DLD1 (cell line): ENCODE measurements at regions not wholly inside any gene's neighbourhood (a gene's known extent, or its start where the extent isn't known, plus 50 kb on each side); places are given as distances from the start of the nearest gene placed in this dataset.

Experiments
- in situ Hi-C: cut with HindIII; loops from 2 replicates; pipeline ENCODE4 v1.10.0; 2017; ENCODE audit warnings: low sequenced_read_pairs

DNA sequence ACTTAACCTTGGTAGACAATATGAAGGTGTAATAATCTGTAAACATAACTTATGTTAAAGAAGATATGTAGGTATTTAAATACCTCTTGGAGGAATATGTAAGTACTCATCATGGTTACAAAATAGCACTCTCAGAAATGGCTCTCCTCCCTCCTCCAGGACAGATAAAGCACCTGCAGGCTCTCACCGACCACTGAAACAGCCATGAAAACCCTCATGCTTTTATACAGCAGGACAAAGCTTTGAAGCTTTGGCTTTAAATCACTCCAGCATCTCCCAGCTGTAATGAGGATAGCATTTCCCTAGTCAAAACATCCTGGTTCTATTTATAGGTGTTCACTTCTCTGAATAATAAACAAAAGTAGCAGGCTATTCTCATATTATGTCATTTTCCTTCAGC lies 69.1 kb upstream of the PMFBP1 start:
- in situ Hi-C loops: loop anchor here (25.0 kb wide), 1 partner anchor 221 kb away; no protein-coding TSS in a partner anchor

DNA sequence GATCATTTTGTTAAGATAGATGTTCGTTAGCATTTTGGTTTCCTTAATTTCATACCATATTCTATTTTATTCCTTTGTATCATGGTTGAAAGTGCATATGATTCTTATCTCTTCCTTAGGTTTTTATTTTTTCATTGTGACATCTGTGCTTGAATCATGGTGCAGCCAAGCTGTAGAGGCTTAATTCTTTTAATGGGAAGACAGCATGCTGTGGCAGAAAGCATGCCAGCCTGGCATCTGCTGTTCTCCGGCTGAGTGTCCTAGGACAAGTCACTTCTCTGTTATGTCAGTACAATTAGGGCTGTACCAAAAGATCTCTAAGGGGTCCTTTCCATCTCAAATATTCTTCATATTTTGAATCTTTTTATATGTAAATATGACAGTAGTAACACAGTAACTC lies 68.5 kb upstream of the PMFBP1 start:
- in situ Hi-C loops: loop anchor here (25.0 kb wide), 1 partner anchor 222 kb away; no protein-coding TSS in a partner anchor

DNA sequence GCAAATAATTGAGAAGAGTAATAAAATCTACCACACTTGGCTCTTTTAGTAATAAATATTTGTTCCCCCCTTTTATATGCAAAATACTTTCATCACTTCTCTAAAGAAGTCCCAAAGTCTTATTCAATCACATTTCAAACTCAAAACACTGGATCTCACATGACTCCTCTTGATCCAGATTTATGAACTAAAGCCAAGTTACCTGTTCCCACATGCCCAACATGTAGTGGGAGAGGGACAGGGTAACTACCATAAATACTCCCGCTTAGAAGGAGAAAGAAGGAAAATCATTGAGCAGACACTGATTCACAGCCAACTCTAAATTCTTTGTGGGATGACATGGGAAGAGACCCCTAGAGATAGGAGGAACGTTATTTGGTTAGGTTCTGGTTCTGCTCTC lies 64.9 kb upstream of the PMFBP1 start:
- in situ Hi-C loops: loop anchor here (25.0 kb wide), 1 partner anchor 225 kb away; no protein-coding TSS in a partner anchor

DNA sequence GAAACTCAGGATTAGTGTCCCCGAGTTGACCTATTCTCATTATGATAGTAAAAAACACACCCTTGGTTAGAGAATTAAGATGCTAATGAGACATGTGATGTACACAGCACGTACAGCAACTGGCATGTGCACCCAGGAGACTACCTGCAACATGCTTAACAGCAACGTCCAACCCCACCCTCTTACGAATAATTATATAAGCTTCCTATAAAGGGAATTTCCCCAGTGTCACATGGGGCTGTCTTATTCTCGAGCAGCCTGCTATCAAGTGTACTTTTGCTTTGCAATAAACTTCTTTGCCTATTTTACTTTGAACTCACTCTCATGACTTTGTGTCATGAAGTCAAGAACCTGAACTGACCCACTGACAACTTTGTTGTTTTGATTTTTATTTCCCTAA lies 62.4 kb upstream of the PMFBP1 start:
- in situ Hi-C loops: loop anchor here (25.0 kb wide), 1 partner anchor 228 kb away; no protein-coding TSS in a partner anchor

DNA sequence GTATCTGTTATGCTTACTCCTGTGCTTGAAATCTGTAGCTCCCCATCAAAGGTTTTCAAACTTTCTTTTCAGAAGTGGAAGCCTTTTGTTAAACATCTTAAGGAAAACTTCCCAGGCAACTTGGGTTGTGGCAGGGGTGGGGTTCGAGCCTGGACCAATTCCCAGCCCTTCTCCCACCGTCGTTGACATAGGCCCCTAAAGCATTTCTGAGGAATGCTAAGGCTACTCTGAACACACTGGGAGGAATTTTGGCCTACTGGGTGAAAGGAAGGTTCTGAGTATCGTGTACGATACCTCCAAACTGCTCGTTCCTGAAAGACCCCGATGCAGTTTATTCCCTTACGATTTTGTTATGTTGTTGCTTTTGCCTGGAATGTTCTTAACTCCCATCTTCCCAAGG lies 56.1 kb upstream of the PMFBP1 start:
- in situ Hi-C loops: loop anchor here (25.0 kb wide), 1 partner anchor 234 kb away; no protein-coding TSS in a partner anchor

DNA sequence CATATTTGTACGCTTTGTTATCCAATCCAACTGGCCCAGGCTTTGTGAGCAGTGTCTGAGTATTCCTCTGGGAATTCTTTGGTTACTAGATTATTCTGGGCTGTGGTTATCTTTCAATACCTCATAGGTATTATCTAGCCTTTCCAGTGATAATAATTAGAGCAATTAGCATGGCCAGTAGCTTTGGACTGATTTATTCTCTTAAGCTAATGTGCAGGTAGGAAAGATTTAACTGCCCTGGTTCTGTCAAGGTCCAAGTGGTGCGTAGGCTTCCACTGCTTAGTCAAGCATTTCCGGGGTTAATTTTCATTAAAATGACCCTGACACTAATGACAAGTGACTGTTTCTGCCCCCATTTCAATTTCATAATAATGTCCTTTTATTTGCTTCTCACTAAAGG lies 54.2 kb upstream of the PMFBP1 start:
- in situ Hi-C loops: loop anchor here (25.0 kb wide), 1 partner anchor 236 kb away; no protein-coding TSS in a partner anchor

DNA sequence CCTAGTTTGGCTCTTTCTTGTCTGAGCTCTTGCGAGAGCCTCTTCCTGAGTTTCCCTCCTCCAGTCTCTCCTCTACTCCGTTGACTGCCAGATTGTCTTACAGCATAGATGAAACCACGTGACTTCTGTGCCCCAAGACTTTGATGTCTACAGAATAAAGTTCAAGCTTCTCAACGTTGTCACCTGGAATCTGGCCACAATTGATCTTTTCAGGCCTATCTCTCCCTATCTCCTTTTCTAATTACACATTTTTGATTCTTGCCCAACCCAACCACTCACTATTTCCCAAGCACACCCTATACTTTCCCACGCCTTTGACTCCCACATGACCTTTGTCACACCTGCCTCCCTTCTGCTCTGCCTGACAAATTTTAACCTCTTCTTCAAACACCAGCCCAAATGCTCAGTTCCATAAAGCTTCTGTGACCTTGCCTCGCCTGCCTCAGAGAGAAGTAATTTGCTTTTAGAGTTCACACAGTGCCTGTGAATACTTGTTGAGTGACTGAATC lies 52.4 kb upstream of the PMFBP1 start:
- in situ Hi-C loops: no loop called here

DNA sequence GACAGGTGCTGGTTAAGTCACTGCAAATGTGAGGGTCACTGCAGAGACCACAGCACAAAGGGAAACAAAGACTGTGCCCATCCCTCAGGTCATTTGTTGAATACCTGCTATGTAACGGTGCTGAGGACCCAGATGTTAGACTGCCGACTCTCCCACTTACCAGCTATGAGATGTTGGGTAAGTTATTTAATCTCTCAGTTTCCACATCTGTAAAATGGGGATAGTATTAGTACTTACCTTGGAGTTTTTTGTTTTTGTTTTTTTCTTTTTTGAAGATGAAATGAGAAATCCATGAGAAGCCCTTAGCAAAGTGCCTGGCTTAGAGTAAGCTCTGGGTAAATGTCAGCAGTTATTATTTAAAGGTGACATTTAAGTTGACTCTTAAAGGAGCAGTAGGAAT lies 50.5 kb upstream of the PMFBP1 start:
- in situ Hi-C loops: no loop called here
